ENCODE measurements at regions not wholly inside any gene's neighbourhood (a gene's known extent, or its start where the extent isn't known, plus 50 kb on each side); places are given as distances from the start of the nearest gene placed in this dataset.

DNA sequence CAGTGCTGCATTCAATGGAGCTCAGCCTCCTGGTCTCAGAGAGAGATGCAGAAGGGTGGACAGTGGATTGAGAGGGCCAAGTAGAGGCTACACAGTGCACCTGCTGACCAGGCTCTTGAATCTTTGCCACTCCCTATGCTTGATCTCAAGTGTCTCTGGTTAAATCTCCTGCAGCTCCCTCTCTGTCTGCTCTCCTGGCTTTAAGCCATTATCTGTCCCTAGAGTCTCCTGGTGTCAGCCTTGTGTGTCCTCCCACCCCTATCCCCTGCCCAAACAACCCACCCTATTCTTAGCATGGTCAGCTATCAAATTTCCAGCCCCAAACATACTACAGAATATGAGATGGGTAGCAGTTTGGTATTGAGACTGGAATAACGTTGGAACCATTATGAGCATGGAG is 479.3 kb upstream of the CELF2 start:
- TF ChIP-seq POLR2A (IDR thresholded peaks at IDR 0.05; ENCODE audit: low read depth, low read length) (no peak), POLR2AphosphoS5 (IDR thresholded peaks at IDR 0.05; ENCODE audit: low read depth, low read length) (no peak)
